ENCODE measurements at regions not wholly inside any gene's neighbourhood (a gene's known extent, or its start where the extent isn't known, plus 50 kb on each side); places are given as distances from the start of the nearest gene placed in this dataset.
A peak's percentile ranks its signal among the peaks of the same experiment; 100 is the strongest.

- Histone ChIP-seq H3F3A (ENCODE audit: low read depth) (no peaks in the 10 kb centered on the region; the same call in 1 of the 2 replicates), H3K9me3 (ENCODE audit: insufficient read depth, low read depth, low read length) (no peaks in the 10 kb centered on the region), H3K79me2 (ENCODE audit: insufficient read depth, low read length) (no peaks in the 10 kb centered on the region), H3K4me3 (ENCODE audit: low read length, poor library complexity, severe bottlenecking) (no peak overlapping the region), H3K4me2 (ENCODE audit: low read depth, low read length, poor library complexity, severe bottlenecking) (no peak overlapping the region), H3K4me1 (ENCODE audit: insufficient read depth, low read length, poor library complexity, severe bottlenecking) (peaks cover 7% of the 10 kb centered on the region), H3K9ac (ENCODE audit: low read depth, low read length, poor library complexity, severe bottlenecking) (no peak overlapping the region), H3K9me2 (replicated peaks; ENCODE audit: low read depth, low read length) (no peaks in the 10 kb centered on the region), H3K27me3 (ENCODE audit: insufficient read depth, low read length, poor library complexity, severe bottlenecking) (peaks cover 71% of the 10 kb centered on the region), H3K36me3 (ENCODE audit: insufficient read depth, low read length) (no peaks in the 10 kb centered on the region), H4K20me1 (ENCODE audit: insufficient read depth, low read length, poor library complexity, severe bottlenecking) (no peaks in the 10 kb centered on the region), H2AFZ (ENCODE audit: low read length) (no peak overlapping the region)
- TF ChIP-seq EZH2phosphoT487 (IDR thresholded peaks at IDR 0.05; ENCODE audit: borderline replicate concordance) (no peak), CTCF (conservative IDR thresholded peaks at IDR 0.05; ENCODE audit: low read length) (no peak)
Measured at GRCh38 chr6:121686611-121687023, 251.2 kb downstream of the GJA1 start.

DNA sequence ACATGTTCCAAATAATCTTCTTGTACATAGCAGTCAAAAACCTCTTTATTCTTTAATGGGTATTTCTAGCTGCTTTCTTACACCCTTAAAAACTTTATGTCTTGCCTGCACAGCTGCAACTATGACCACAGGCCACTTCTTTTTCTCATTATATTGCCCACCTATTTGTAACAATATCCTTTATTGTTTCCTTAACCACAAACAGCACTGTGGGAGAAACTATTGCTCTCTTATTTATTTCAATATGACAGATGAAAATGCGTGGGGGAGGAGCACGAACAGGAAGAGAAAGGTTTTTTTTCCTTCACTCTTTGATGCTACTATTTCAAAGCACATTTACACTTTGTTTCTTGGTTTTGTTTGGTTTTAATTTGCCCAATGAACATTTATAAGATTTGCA lies 253.5 kb downstream of the GJA1 start:
- no peak overlapping the region for H2AFZ ChIP-seq (ENCODE audit: low read length)
- TF ChIP-seq EZH2phosphoT487 (IDR thresholded peaks at IDR 0.05; ENCODE audit: borderline replicate concordance) = peak; percentile 96
- TF ChIP-seq CTCF (conservative IDR thresholded peaks at IDR 0.05; ENCODE audit: low read length) = no peak
- H3K4me3 ChIP-seq (ENCODE audit: low read length, poor library complexity, severe bottlenecking) = no peak overlapping the region
- peaks cover 7% of the 10 kb centered on the region for H3K4me1 ChIP-seq (ENCODE audit: insufficient read depth, low read length, poor library complexity, severe bottlenecking)
- peaks cover 71% of the 10 kb centered on the region for H3K27me3 ChIP-seq (ENCODE audit: insufficient read depth, low read length, poor library complexity, severe bottlenecking)
- no peak overlapping the region for H3K9ac ChIP-seq (ENCODE audit: low read depth, low read length, poor library complexity, severe bottlenecking)
- no peaks in the 10 kb centered on the region; the same call in 1 of the 2 replicates for H3F3A ChIP-seq (ENCODE audit: low read depth)
- no peaks in the 10 kb centered on the region for H3K9me2 ChIP-seq (replicated peaks; ENCODE audit: low read depth, low read length)
- no peaks in the 10 kb centered on the region for H4K20me1 ChIP-seq (ENCODE audit: insufficient read depth, low read length, poor library complexity, severe bottlenecking)
- no peaks in the 10 kb centered on the region for H3K9me3 ChIP-seq (ENCODE audit: insufficient read depth, low read depth, low read length)
- H3K36me3 ChIP-seq (ENCODE audit: insufficient read depth, low read length) = no peaks in the 10 kb centered on the region
- no peaks in the 10 kb centered on the region for H3K79me2 ChIP-seq (ENCODE audit: insufficient read depth, low read length)
- no peak overlapping the region for H3K4me2 ChIP-seq (ENCODE audit: low read depth, low read length, poor library complexity, severe bottlenecking)

DNA sequence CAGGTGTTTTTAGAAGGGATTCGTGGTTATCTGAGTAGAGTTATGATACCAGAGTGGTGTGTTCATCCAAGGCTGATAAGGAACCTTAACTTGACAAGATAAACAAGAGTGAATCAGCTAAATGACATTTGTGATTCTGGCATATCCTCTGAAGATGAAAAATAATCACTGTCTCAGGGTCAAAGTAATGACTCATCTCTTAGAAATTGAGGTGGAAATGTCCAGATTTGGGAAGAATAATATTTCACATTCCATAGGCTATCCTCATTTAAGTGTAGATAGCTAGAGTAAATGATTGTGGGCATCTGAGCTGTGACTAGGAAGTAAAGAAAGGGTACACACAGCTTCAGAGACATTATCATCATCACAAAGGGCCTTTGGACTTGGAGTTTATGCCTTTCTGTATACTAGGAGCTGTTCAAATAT lies 255.7 kb downstream of the GJA1 start:
- H3F3A ChIP-seq (ENCODE audit: low read depth) = no peaks in the 10 kb centered on the region; the same call in 1 of the 2 replicates
- H3K9ac ChIP-seq (ENCODE audit: low read depth, low read length, poor library complexity, severe bottlenecking) = no peak overlapping the region
- H4K20me1 ChIP-seq (ENCODE audit: insufficient read depth, low read length, poor library complexity, severe bottlenecking) = no peaks in the 10 kb centered on the region
- H3K4me1 ChIP-seq (ENCODE audit: insufficient read depth, low read length, poor library complexity, severe bottlenecking) = peaks cover 7% of the 10 kb centered on the region
- H3K9me2 ChIP-seq (replicated peaks; ENCODE audit: low read depth, low read length) = no peaks in the 10 kb centered on the region
- H3K79me2 ChIP-seq (ENCODE audit: insufficient read depth, low read length) = no peaks in the 10 kb centered on the region
- no peaks in the 10 kb centered on the region for H3K9me3 ChIP-seq (ENCODE audit: insufficient read depth, low read depth, low read length)
- no peak overlapping the region for H3K4me2 ChIP-seq (ENCODE audit: low read depth, low read length, poor library complexity, severe bottlenecking)
- no peak for TF ChIP-seq CTCF (conservative IDR thresholded peaks at IDR 0.05; ENCODE audit: low read length)
- H3K36me3 ChIP-seq (ENCODE audit: insufficient read depth, low read length) = no peaks in the 10 kb centered on the region
- H3K4me3 ChIP-seq (ENCODE audit: low read length, poor library complexity, severe bottlenecking) = no peak overlapping the region
- peaks cover 80% of the 10 kb centered on the region for H3K27me3 ChIP-seq (ENCODE audit: insufficient read depth, low read length, poor library complexity, severe bottlenecking)
- no peak overlapping the region for H2AFZ ChIP-seq (ENCODE audit: low read length)

Data from Loucy (cell line).